ENCODE measurements at regions not wholly inside any gene's neighbourhood (a gene's known extent, or its start where the extent isn't known, plus 50 kb on each side); places are given as distances from the start of the nearest gene placed in this dataset.
A peak's percentile ranks its signal among the peaks of the same experiment; 100 is the strongest.

DNA sequence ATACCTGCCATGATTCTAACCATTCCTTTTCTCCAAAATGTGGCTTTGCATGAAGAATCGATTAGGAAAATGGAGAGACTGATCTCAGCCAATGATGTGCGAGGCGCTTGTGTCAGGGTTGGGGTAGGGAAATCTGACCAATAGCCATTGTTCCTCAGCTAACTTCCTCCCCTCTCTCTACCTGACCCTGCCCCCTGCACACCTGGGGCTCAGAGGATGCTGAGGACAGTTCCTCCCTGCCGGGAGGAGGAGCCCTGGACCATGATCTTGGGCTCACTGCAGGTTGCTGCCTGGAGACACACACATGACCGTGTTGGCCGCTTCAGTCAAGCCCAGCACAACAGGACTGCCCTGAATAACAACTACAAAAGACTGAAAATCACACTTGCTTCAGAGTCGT is 119.8 kb upstream of the SFSWAP start:
- TF ChIP-seq, protein P1, sequence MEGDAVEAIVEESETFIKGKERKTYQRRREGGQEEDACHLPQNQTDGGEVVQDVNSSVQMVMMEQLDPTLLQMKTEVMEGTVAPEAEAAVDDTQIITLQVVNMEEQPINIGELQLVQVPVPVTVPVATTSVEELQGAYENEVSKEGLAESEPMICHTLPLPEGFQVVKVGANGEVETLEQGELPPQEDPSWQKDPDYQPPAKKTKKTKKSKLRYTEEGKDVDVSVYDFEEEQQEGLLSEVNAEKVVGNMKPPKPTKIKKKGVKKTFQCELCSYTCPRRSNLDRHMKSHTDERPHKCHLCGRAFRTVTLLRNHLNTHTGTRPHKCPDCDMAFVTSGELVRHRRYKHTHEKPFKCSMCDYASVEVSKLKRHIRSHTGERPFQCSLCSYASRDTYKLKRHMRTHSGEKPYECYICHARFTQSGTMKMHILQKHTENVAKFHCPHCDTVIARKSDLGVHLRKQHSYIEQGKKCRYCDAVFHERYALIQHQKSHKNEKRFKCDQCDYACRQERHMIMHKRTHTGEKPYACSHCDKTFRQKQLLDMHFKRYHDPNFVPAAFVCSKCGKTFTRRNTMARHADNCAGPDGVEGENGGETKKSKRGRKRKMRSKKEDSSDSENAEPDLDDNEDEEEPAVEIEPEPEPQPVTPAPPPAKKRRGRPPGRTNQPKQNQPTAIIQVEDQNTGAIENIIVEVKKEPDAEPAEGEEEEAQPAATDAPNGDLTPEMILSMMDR (IDR thresholded peaks at IDR 0.05; ENCODE audit: borderline replicate concordance, control extremely low read depth, extremely low read depth, insufficient read depth, missing control alignments) = no peak
- DNase-seq (ENCODE audit: low spot score) = no peak
- in situ Hi-C loops (cut with MboI; ENCODE audit: low sequenced_read_pairs, unreplicated experiment) = no loop called here

DNA sequence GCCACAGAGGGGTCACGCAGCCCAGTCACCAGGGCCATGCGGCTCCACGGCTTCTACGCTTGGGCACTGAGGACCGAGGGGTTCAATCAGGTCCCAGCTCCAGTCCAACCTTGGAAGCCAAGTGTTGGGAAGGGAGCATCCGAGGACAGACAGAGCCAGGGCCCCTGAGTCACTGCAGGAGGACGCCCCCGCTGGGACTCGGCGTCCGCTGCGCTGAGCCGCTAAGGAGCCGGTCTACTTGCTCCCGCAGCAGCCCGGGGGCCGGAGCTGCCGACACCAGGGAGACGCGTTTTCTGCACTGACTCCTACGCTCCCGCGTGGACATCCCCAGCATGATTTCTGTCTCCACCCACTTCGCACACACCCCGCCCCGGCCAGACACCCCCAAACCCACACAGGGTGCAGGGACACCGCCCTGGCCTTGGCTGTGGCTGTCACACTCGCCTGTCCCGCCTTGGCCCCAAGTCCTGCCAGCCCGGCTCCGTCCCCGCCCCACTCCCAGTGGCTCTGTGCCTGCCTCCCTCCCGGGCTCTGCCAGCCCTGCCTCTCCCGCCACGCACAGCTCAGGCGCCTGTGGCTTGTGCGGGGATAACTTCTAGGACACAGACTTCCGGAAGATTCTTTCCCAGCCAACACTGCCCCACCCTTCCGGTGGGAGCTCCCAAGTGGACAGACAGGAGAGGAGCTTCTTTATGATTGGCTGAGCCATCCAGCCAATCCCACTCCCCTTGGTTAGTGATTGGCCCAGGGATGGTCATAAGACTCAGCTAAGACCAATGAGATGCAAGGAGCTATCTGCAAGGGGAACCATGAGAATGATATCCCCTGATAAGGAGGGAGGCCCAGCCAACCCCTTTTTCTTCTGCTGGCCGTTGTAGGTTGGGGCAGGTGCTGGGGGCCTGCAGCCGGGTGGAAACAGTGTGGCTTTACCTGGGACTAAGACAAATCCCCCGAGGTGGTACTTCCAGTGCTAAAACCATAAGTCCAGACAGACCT is 118.9 kb upstream of the SFSWAP start:
- in situ Hi-C loops (cut with MboI; ENCODE audit: low sequenced_read_pairs, unreplicated experiment) = no loop called here
- no peak for DNase-seq (ENCODE audit: low spot score)
- TF ChIP-seq, protein P1 (IDR thresholded peaks at IDR 0.05; ENCODE audit: borderline replicate concordance, control extremely low read depth, extremely low read depth, insufficient read depth, missing control alignments) = no peak

DNA sequence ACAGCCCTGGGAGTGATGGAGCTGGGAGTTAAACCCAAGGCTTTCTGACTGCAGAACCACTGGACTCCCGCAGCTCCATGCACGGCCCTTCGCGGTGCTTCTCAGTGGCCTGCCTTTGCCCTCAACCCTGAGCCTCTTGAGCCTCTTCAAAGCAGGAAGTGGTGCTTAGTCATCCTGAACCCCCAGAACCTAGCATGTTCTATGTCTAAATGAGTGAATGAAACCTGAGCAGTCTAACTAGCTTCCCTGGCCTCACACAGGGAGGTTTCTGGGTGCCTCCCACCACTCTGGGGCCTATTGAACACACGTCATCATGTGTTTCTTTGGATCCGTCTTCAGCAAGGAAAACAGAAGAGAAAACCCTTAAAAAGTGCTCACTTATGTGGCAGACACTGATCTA is 117.9 kb upstream of the SFSWAP start:
- DNase-seq (ENCODE audit: low spot score) = peak; percentile 85
- TF ChIP-seq, protein P1 (IDR thresholded peaks at IDR 0.05; ENCODE audit: borderline replicate concordance, control extremely low read depth, extremely low read depth, insufficient read depth, missing control alignments) = no peak
- in situ Hi-C loops (cut with MboI; ENCODE audit: low sequenced_read_pairs, unreplicated experiment) = no loop called here

DNA sequence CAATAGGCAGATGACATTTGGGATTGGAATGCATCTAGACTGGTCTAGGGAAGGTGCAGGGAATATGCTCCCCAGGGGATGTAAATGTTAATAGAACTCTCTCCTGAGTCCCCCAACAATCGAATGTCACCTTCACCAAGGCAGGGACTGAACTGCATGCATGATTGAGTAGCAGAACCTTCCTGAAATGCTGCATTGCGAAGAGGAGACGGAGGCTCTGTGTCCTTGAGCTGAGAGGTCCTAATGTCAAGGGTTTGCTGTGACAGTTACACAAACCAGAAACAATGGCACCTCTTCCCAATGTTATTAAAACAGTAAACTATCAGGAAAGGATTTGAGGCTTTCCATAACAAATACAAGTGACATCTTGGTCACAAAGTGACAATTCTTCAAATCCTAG is 117.5 kb upstream of the SFSWAP start:
- no peak for DNase-seq (ENCODE audit: low spot score)
- TF ChIP-seq, protein P1 (IDR thresholded peaks at IDR 0.05; ENCODE audit: borderline replicate concordance, control extremely low read depth, extremely low read depth, insufficient read depth, missing control alignments) = no peak
- in situ Hi-C loops (cut with MboI; ENCODE audit: low sequenced_read_pairs, unreplicated experiment) = no loop called here

DNA sequence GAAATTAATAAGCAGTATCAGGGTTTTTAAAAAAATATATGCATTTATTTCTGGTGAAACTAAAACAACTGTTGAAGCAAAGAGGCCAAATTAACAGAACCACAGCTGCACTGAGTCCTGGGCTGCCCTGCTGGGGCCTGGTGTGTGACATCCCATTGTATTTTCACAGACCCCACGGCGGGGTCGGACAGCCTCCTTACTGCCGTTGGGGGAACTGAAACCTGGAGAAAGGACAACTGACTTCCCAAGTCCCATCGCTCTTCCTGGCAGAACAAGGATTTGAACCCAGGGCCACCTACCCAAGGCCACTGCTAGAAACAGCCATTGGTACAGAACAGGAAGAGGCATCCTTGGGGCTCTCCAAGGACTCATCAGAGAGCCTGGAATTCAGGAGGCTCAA is 114.8 kb upstream of the SFSWAP start:
- in situ Hi-C loops (cut with MboI; ENCODE audit: low sequenced_read_pairs, unreplicated experiment) = no loop called here

DNA sequence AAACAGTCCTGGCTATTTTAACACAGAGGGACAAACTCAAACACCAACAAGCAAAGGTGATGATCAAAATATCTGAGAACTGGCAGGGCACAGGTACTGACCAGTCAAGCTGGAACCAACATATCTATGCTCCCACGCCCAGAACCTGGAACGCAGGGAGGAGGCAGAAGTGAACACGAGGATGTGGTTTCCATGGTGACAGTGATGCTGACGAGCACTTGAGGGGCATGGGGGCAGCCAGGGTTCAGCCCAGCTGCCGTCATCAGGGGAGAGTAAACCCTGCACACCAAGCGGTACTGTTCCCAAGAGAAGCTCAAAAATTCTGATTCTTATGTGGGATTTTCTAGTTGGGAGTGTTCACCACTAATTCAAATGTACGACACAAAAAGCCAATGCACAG is 113.6 kb upstream of the SFSWAP start:
- in situ Hi-C loops (cut with MboI; ENCODE audit: low sequenced_read_pairs, unreplicated experiment) = no loop called here
- DNase-seq (ENCODE audit: low spot score) = no peak
- TF ChIP-seq, protein P1 (IDR thresholded peaks at IDR 0.05; ENCODE audit: borderline replicate concordance, control extremely low read depth, extremely low read depth, insufficient read depth, missing control alignments) = no peak

More for the DNA sequence above, 114.8 kb upstream of the SFSWAP start:
- no peak for DNase-seq (ENCODE audit: low spot score)
- TF ChIP-seq, protein P1 (IDR thresholded peaks at IDR 0.05; ENCODE audit: borderline replicate concordance, control extremely low read depth, extremely low read depth, insufficient read depth, missing control alignments) = no peak

All from GM13976 (cell line).